ENCODE measurements at regions not wholly inside any gene's neighbourhood (a gene's known extent, or its start where the extent isn't known, plus 50 kb on each side); places are given as distances from the start of the nearest gene placed in this dataset.
"Not testable (repeated sequence)": the region's sequence is repeated elsewhere in the genome, so short reads cannot be mapped to it uniquely, and the experiment has no call there.

DNA sequence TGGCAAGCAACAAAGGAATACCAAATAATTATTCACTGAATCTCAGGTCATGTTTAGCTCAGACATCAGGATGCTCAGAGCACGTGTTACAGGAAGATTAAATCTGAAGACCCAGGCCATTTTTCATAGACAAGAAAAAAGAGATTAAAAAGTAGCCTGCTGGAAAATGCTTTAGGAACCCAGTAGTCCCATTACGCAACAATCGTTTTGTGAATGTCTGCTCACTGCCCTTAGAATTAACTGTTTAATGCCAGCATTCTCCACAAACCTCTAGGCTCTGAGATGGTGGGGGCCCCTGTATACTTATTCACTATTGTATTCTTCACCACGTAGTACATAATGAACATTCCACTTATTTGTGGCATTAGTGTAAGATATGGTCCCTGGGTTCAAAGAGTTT is 154.6 kb upstream of the NYAP2 start:
- DNase-seq: no peak

- DNase-seq: no peak
These were observed 162.7 kb upstream of the NYAP2 start for GRCh38 chr2:225236769-225237323.

GRCh38 chr2:225233234-225233633 is 166.3 kb upstream of the NYAP2 start:
- no peak for DNase-seq

DNA sequence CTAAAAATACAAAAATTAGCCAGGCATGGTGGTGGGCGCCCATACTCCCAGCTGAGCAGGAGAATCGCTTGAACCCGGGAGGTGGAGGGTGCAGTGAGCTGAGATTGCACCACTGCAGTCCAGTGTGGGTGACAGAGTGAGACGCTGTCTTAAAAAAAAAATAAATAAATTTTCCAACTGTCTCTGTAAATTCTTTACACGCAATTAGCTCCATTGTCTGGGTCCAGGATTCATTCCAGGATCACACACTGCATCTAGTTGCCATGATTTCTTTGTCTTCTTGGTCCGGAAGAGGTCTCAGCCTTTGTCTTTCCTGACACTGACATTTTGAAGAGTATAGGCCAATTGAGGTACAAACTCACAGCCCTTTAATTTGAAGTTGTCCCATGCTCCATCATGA is 167.6 kb upstream of the NYAP2 start:
- no peak for DNase-seq

DNA sequence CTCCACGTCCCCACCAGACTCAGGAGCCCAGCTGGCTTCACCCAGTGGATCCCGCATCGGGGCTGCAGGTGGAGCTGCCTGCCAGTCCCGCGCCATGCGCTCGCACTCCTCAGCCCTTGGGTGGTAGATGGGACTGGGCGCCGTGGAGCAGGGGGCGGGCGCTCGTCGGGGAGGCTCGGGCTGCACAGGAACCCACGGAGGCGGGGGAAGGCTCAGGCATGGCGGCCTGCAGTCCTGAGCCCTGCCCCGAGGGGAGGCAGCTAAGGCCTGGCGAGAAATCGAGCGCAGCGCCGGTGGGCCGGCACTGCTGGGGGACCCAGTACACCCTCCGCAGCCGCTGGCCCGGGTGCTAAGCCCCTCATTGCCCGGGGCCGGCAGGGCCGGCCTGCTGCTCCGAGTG is 170.2 kb upstream of the NYAP2 start:
- DNase-seq: not testable (repeated sequence)

GRCh38 chr2:225226441-225226840 is 173.1 kb upstream of the NYAP2 start:
- no peak for DNase-seq

DNA sequence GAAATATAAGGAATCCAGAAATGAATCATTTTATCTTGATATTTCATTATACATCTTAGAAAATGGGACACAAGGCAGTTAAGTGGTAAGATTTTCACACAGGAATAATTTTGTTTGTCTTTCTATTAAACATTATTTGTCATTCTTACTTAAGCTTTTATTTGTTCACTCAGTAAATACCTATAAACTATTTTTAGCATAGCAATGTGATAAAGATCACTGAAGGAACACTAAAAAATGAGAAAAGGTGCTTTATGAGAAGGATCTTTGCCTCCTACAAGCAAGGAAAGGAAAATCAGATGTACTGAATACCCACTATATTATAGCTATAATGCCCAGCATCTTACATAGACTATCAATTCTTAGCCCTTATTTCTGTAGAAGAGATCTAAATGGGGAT is 176.2 kb upstream of the NYAP2 start:
- DNase-seq: no peak

GRCh38 chr2:225207471-225207870 is 165.2 kb upstream of the DOCK10 start:
- DNase-seq: no peak

- DNase-seq: peak in 1 of 2 experiments; percentile 10
These were observed 164.8 kb upstream of the DOCK10 start for GRCh38 chr2:225207043-225207442.

- DNase-seq: no peak
These were observed 154.3 kb upstream of the DOCK10 start for GRCh38 chr2:225196579-225196978.

GRCh38 chr2:225192869-225193268 is 150.6 kb upstream of the DOCK10 start:
- no peak for DNase-seq

DNA sequence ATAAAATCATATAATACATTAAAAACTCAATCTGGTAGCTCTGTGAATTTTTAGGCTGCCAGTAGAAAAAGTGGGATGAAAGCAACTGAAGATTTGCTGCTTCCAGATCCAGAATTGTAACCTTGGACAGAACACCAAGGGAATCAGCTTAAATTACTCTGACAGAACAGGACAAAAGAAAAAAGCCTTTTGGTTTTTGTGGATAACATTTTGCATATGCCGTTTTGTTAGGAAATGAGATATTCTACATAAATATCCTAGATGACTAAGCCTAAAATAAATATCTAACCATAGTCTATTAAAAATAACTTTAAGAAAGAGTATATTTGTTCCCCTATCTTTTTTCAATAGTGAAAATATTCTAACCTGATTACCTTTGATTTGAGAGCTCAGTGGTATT is 148.7 kb upstream of the DOCK10 start:
- DNase-seq: no peak

GRCh38 chr2:225184948-225185347 is 142.7 kb upstream of the DOCK10 start:
- DNase-seq: no peak

- DNase-seq: no peak
These were observed 139.9 kb upstream of the DOCK10 start for GRCh38 chr2:225182126-225182525.

DNA sequence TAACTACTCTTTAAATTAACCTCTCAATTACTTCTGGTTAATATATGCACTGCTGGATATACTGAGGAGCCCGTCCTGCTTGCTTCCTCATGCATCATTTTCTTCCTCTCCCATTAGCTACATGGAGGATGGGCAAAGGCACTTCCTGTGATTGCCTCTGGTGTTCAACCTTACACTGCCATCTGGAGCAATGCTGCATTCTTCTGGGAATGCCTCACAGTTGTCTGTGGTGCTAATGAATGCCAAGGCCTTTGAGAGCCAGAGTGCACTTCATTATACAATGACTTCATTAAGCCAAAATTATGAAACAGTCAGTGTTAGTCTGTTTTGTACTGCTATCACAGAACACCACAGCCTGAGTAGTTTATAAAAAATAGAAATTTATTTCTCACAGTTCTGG is 134.8 kb upstream of the DOCK10 start:
- no peak for DNase-seq

- DNase-seq: no peak
These were observed 131.6 kb upstream of the DOCK10 start for GRCh38 chr2:225173909-225174308.

- no peak for DNase-seq
These were observed 129.1 kb upstream of the DOCK10 start for GRCh38 chr2:225171350-225171749.

GRCh38 chr2:225170162-225170561 is 127.9 kb upstream of the DOCK10 start:
- no peak for DNase-seq

DNA sequence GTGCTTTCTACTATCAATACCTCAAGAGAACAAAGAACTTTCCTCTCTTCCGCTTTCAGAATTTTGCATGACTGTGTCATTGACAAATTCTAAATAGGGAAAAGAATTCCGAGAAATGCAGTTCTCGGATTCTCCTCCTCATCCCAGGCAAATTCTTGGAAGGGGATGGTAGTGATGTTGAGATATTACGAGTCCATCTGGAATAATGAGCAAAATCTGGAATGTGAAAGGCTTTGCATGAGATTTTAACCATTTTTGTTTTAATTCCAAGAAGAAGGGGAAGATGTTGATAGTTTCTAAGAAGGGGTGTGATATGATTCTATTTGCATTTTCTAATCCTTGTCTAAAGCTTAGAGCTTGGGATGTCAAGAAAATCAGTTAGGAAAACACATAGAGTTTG is 127.1 kb upstream of the DOCK10 start:
- DNase-seq: no peak

- DNase-seq: no peak
These were observed 122.8 kb upstream of the DOCK10 start for GRCh38 chr2:225165052-225165451.

DNA sequence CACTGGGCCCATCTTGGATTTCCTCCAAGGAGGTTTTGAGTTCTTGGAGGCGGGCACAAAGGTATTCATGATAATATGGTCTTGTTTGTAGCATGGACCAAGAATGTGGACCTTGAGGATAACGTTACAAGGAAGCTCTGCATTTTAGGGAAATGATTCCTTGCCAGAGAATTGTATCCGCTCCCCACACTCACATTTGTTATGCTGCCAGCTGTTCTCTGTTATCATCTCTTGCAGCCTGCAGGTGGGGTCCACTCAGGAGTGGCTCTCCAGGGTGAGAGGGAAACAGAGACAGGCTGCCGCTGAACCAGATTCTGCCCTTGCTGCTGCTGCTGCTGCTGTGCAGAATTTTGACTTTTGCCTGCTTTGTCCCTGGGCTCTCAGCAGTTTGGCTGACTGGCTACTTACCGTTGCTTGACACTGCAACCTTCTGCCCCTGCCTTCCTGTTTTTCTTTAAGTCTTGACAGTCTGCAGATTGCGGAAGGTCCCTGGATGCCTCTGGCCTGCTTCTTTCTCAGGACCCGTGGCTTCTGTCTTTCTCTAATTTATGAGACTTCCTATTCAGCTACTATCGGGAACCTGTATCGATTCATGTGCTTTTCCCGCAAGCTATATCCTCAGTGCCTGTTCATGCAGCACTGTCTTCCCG is 122.3 kb upstream of the DOCK10 start:
- peak in 1 of 2 experiments; percentile 7 for DNase-seq

- no peak for DNase-seq
These were observed 116.1 kb upstream of the DOCK10 start for GRCh38 chr2:225158360-225158759.

GRCh38 chr2:225156853-225157451 is 114.7 kb upstream of the DOCK10 start:
- no peak for DNase-seq

DNA sequence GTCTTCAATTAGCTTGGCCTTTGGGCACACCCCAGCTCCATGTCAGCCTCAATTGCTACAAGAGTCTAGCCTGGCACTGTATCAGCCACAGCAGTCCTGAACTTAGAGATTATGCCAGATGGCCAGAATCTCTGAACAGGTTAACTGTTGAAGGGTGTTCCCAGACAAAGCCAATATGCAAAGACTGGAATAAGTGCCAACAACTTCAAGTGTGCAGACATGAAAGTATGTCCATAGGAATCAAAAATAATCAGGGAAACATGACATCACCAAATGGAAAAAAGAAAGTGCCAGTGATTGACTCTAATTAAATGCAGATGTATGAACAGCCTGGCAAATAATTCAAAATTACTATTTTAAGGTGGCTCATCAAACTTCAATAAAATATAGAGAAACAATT is 98.5 kb upstream of the DOCK10 start:
- DNase-seq: no peak

- no peak for DNase-seq
These were observed 95.7 kb upstream of the DOCK10 start for GRCh38 chr2:225137971-225138370.

All from SHP77 (cell line).